ENCODE measurements at regions not wholly inside any gene's neighbourhood (a gene's known extent, or its start where the extent isn't known, plus 50 kb on each side); places are given as distances from the start of the nearest gene placed in this dataset.

DNA sequence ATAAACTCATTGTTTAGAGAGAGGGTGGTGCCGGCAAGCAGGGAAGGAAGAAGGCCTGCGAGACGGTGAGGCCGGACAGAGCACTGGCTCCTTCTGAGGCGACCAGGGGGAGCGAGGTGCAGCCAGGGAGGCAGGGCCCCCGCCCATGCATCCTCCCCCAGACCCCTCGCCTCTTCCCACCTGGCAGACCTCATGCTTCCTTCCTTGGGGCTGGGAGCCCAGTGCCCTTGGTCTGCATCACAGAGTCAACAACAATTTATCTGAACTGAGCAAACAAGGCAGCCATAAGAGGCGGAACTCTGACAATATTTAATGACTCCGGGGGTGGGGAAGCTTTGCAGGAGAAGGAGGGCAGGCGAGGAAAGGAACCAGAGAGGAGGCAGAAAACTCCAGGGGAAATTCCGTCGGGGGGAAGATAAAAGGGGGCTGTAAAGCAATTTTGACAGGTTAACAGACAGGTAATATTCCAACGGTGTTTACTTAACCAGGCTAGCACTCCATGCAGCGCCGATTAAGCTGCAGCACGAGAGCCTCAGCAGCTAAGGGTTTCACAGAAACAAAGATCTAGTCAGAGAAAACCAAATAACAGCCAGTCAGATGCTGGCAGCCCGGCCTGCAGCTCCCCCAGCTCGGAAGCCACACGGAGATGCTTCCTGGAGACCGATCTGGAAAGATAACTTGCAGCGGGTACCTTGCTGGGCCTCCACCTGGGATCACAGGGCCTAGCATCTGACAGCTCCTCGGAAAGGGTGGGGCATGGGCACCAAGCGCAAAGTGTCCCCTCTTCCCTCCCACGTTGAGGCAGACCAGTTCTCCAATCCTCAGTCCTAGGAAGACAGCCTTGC lies 398.2 kb downstream of the SOX9 start:
- DNase-seq (ENCODE audit: extremely low spot score in 2 of 2): no peak
- Histone ChIP-seq H3K36me3 (no peaks in the 10 kb centered on the region), H3K9me3 (no peaks in the 10 kb centered on the region), H3K27ac (no peak overlapping the region), H3K27me3 (no peaks in the 10 kb centered on the region), H3K4me1 (peaks cover 5% of the 10 kb centered on the region), H3K4me3 (no peak overlapping the region)
- intact Hi-C loops (cut with DNase I): no loop called here
- TF ChIP-seq POLR2AphosphoS5 (IDR thresholded peaks at IDR 0.05; ENCODE audit: insufficient read depth in 1 of 2, low read depth in 1 of 2) (no peak), POLR2A (IDR thresholded peaks at IDR 0.05) (no peak)
- TF ChIP-seq, protein P1, sequence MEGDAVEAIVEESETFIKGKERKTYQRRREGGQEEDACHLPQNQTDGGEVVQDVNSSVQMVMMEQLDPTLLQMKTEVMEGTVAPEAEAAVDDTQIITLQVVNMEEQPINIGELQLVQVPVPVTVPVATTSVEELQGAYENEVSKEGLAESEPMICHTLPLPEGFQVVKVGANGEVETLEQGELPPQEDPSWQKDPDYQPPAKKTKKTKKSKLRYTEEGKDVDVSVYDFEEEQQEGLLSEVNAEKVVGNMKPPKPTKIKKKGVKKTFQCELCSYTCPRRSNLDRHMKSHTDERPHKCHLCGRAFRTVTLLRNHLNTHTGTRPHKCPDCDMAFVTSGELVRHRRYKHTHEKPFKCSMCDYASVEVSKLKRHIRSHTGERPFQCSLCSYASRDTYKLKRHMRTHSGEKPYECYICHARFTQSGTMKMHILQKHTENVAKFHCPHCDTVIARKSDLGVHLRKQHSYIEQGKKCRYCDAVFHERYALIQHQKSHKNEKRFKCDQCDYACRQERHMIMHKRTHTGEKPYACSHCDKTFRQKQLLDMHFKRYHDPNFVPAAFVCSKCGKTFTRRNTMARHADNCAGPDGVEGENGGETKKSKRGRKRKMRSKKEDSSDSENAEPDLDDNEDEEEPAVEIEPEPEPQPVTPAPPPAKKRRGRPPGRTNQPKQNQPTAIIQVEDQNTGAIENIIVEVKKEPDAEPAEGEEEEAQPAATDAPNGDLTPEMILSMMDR (IDR thresholded peaks at IDR 0.05): no peak

DNA sequence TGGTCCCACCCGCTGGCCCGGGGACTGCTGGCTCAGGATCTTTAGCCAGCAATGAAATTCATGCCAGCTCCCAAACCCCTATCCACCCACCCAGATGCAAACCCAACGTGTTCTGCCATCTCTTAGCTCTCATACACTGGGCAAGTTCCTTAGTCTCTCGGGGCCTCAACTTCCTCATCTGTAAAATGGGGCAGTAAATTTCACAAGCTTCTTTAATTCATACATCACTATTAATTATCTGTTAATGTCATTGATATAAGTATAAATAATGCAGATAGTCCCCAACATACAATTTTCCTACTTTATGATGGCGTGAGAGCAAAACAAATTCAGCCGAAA lies 398.7 kb downstream of the SOX9 start:
- no peaks in the 10 kb centered on the region for H3K36me3 ChIP-seq
- DNase-seq (ENCODE audit: extremely low spot score in 2 of 2): no peak
- no peak overlapping the region for H3K4me3 ChIP-seq
- peaks cover 5% of the 10 kb centered on the region for H3K4me1 ChIP-seq
- H3K9me3 ChIP-seq: no peaks in the 10 kb centered on the region
- TF ChIP-seq, protein P1 (IDR thresholded peaks at IDR 0.05): no peak
- TF ChIP-seq POLR2A (IDR thresholded peaks at IDR 0.05) (no peak), POLR2AphosphoS5 (IDR thresholded peaks at IDR 0.05; ENCODE audit: insufficient read depth in 1 of 2, low read depth in 1 of 2) (no peak)
- intact Hi-C loops (cut with DNase I): no loop called here
- no peak overlapping the region for H3K27ac ChIP-seq
- no peaks in the 10 kb centered on the region for H3K27me3 ChIP-seq

DNA sequence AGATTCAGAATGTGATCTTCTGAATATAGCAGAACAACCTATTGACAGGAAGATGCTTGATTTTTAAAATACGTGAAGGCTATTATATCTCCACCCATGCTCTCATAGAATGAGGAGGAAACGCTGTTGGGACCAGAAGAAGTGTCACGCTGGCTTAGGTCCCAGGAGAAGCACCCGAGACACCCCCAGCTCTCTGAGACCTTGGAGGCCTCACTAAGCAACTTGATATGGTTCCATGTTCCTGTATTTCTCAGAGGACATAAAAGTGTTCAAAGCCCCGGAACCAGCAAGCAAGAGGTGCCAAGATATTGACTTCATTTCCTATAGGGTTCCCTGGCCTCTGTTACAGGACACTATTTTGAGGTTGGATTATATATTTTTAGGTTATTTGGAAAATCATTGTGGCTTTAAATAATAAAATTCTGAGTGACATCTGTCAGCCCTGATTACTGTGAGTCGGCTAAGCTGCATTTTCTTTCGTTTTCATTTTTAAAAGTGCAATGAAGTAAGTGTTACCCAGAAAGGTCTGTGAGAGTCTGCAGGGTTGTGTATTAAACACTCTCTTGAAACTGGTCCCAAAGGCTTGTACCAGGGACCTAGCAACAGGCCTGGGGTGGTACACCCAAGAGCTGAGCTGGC lies 400.0 kb downstream of the SOX9 start:
- no peaks in the 10 kb centered on the region for H3K36me3 ChIP-seq
- no peak for DNase-seq (ENCODE audit: extremely low spot score in 2 of 2)
- TF ChIP-seq POLR2A (IDR thresholded peaks at IDR 0.05) (no peak), POLR2AphosphoS5 (IDR thresholded peaks at IDR 0.05; ENCODE audit: insufficient read depth in 1 of 2, low read depth in 1 of 2) (no peak)
- TF ChIP-seq, protein P1 (IDR thresholded peaks at IDR 0.05): no peak
- no peaks in the 10 kb centered on the region for H3K27me3 ChIP-seq
- no peak overlapping the region for H3K4me3 ChIP-seq
- peaks cover 12% of the 10 kb centered on the region for H3K4me1 ChIP-seq
- intact Hi-C loops (cut with DNase I): no loop called here
- H3K9me3 ChIP-seq: no peaks in the 10 kb centered on the region
- H3K27ac ChIP-seq: no peak overlapping the region

DNA sequence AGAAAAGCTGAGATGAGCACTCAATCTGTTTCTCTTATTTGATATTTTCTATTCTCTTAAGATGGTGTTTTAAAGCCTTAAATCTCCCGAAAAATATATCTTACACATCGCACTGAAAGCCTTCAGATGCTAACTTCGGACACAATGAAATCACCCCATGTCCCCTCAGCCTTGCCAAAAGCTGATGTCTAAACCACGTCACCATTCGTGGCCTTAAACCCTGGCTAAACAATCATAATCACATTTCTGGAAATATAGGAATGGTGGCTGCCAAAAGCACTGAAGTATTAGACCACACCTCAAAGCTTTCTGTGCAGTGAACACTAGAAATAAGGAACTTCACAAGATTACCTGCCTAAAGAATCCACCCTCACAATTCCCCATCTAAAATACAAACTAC lies 402.7 kb downstream of the SOX9 start:
- TF ChIP-seq POLR2A (IDR thresholded peaks at IDR 0.05) (no peak), POLR2AphosphoS5 (IDR thresholded peaks at IDR 0.05; ENCODE audit: insufficient read depth in 1 of 2, low read depth in 1 of 2) (no peak)
- TF ChIP-seq, protein P1 (IDR thresholded peaks at IDR 0.05): no peak
- Histone ChIP-seq H3K4me1 (peaks cover 14% of the 10 kb centered on the region), H3K36me3 (no peaks in the 10 kb centered on the region), H3K27me3 (no peaks in the 10 kb centered on the region), H3K9me3 (no peaks in the 10 kb centered on the region), H3K4me3 (no peak overlapping the region), H3K27ac (no peak overlapping the region)
- DNase-seq (ENCODE audit: extremely low spot score in 2 of 2): no peak
- intact Hi-C loops (cut with DNase I): no loop called here

Data from vagina (tissue), 2 donors.